Kidney (tissue), 13 donors: ENCODE measurements at regions not wholly inside any gene's neighbourhood (a gene's known extent, or its start where the extent isn't known, plus 50 kb on each side); places are given as distances from the start of the nearest gene placed in this dataset.
A peak's percentile ranks its signal among the peaks of the same experiment; 100 is the strongest.

ENCODE experiments used
- DNase-seq, 5 donors: peaks; one replicate each; pipeline ENCODE4 v3.0.0-alpha.2; 2013 to 2020
- FAIRE-seq: peaks from 2 replicates; lab custom pipeline; 2012; peaks lifted over from hg19 to GRCh38; lab: Jason Lieb, UNC
- H3K27ac ChIP-seq, 2 donors: one replicate each; pipeline ENCODE4 v1.7.0; 2013; ENCODE audit warnings: low read depth in 2 of 2, low read length in 2 of 2, inconsistent platforms in 1 of 2
- H3K27me3 ChIP-seq: one replicate; pipeline ENCODE4 v1.7.1; 2013; ENCODE audit warnings: low read length, inconsistent platforms; ENCODE audit not compliant: control insufficient read depth, insufficient read depth
- H3K36me3 ChIP-seq, 3 donors: one replicate each; pipeline versions ENCODE4 v1.7.0 to v1.7.1; 2013; ENCODE audit warnings: low read length in 3 of 3, control low read depth in 1 of 3, inconsistent platforms in 1 of 3; ENCODE audit not compliant: insufficient read depth in 3 of 3, control insufficient read depth in 2 of 3
- H3K4me1 ChIP-seq, 3 donors: one replicate each; pipeline versions ENCODE4 v1.7.0 to v1.7.1; 2013; ENCODE audit warnings: low read length in 3 of 3, inconsistent platforms in 1 of 3, low read depth in 1 of 3; ENCODE audit not compliant: control insufficient read depth in 2 of 3, insufficient read depth in 2 of 3
- H3K4me3 ChIP-seq, 3 donors: one replicate each; pipeline versions ENCODE4 v1.7.0 to v1.8.1; 2013; ENCODE audit warnings: low read length in 3 of 3, control low read depth in 1 of 3, inconsistent platforms in 1 of 3
- H3K9ac ChIP-seq, 3 donors: one replicate each; pipeline versions ENCODE4 v1.7.0 to v1.7.1; 2013; ENCODE audit warnings: low read length in 3 of 3, control low read depth in 1 of 3, inconsistent platforms in 1 of 3
- H3K9me3 ChIP-seq, 3 donors: one replicate each; pipeline versions ENCODE4 v1.7.0 to v1.7.1; 2013; ENCODE audit warnings: low read length in 3 of 3, control low read depth in 1 of 3, inconsistent platforms in 1 of 3; ENCODE audit not compliant: control insufficient read depth in 2 of 3, insufficient read depth in 1 of 3
- CTCF ChIP-seq: IDR thresholded peaks from 3 replicates; pipeline ENCODE4 v1.5.1; 2012; ENCODE audit warnings: mild to moderate bottlenecking, moderate library complexity, borderline replicate concordance; ENCODE audit not compliant: insufficient read depth; ENCODE audit errors: extremely low read depth
- intact Hi-C: fragments of 100-400 bp; cut with DNase I; formaldehyde crosslinking; loops from one replicate; pipeline ENCODE4 v1.11.1; 2022
- donor health status: control.
- donor health status: control.
- donor health status: control.
- donor health status: control.
- donor health status: control.
- donor health status: DM: yes; HTN: yes; CAD: no.
- donor health status: Normal renal cell carcinoma (clear cell type).

GRCh38 chr10:35834877-35835494 lies 192.9 kb upstream of the FZD8 start:
- no peaks in the 10 kb centered on the region for H3K27me3 ChIP-seq
- H3K36me3 ChIP-seq = no peaks in the 10 kb centered on the region
- H3K4me3 ChIP-seq = no peak overlapping the region
- no peak for TF ChIP-seq CTCF
- intact Hi-C loops = no loop called here
- H3K9me3 ChIP-seq = peaks cover 0 to 3% (median 0%) of the 10 kb centered on the region in 3 donors
- H3K27ac ChIP-seq = no peak overlapping the region
- no peak for FAIRE-seq
- H3K9ac ChIP-seq = no peak overlapping the region
- no peaks in the 10 kb centered on the region for H3K4me1 ChIP-seq
- peak in 3 of 5 donors; percentile 29 to 40 (median 30) for DNase-seq

GRCh38 chr10:35827783-35828182 lies 185.7 kb upstream of the FZD8 start:
- no peak overlapping the region for H3K27ac ChIP-seq
- H3K36me3 ChIP-seq = no peaks in the 10 kb centered on the region
- H3K4me3 ChIP-seq = no peak overlapping the region
- no peak for DNase-seq
- no peaks in the 10 kb centered on the region for H3K9me3 ChIP-seq
- intact Hi-C loops = no loop called here
- no peak for FAIRE-seq
- H3K4me1 ChIP-seq = no peaks in the 10 kb centered on the region
- no peak for TF ChIP-seq CTCF
- no peak overlapping the region for H3K9ac ChIP-seq
- no peaks in the 10 kb centered on the region for H3K27me3 ChIP-seq

DNA sequence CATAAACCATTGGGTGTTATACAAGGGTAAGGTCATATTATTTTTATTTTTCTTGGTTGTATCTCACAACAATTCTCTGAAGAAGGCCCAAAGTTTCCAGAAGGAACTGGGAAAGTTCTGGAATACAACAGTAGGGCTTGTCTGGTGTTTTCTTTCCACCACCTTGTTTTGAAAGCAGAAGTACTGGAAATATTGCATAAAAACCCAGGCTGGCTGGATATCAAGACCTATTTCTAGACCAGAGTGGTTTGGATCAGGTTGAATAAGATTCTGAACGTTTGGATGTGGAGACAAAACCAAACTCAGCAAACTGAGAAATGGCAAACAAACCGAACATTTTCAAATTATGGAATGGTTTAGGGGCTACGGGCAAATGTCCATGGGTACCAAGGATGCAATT lies 182.6 kb upstream of the FZD8 start:
- no peak for TF ChIP-seq CTCF
- intact Hi-C loops = no loop called here
- Histone ChIP-seq H3K36me3 (no peaks in the 10 kb centered on the region), H3K27me3 (no peaks in the 10 kb centered on the region), H3K4me3 (no peak overlapping the region), H3K4me1 (peaks cover 0 to 2% (median 0%) of the 10 kb centered on the region in 3 donors), H3K9ac (no peak overlapping the region), H3K27ac (no peak overlapping the region), H3K9me3 (no peaks in the 10 kb centered on the region)
- FAIRE-seq (no peak), DNase-seq (no peak)

DNA sequence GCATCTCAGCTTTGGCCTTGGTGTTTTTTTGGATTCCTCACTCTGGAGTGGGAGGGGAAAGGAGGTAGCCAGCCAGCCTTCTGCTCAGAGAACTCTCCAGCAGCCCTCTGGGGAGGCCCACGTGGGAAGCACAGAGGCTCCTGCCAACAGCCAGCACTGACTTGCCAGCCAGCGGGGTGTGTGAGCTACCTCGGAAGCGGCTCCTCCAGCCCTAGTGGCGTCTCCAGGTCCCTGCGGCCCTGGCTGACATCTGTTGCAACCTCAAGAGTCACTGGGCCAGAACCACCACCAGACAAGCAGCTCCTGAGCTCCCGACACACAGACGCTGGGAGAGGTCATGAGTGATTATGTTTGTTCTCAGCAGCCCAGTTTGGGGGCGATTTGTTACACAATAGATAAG lies 180.2 kb upstream of the FZD8 start:
- no peak for TF ChIP-seq CTCF
- H3K36me3 ChIP-seq = no peaks in the 10 kb centered on the region
- H3K27me3 ChIP-seq = no peaks in the 10 kb centered on the region
- FAIRE-seq = no peak
- no peak overlapping the region for H3K9ac ChIP-seq
- H3K4me1 ChIP-seq = peaks cover 0 to 2% (median 0%) of the 10 kb centered on the region in 3 donors
- no peak overlapping the region for H3K4me3 ChIP-seq
- H3K9me3 ChIP-seq = no peaks in the 10 kb centered on the region
- DNase-seq = peak; percentile 51 to 88 (median 67)
- H3K27ac ChIP-seq = no peak overlapping the region
- intact Hi-C loops = no loop called here
